ENCODE measurements at regions not wholly inside any gene's neighbourhood (a gene's known extent, or its start where the extent isn't known, plus 50 kb on each side); places are given as distances from the start of the nearest gene placed in this dataset.

DNA sequence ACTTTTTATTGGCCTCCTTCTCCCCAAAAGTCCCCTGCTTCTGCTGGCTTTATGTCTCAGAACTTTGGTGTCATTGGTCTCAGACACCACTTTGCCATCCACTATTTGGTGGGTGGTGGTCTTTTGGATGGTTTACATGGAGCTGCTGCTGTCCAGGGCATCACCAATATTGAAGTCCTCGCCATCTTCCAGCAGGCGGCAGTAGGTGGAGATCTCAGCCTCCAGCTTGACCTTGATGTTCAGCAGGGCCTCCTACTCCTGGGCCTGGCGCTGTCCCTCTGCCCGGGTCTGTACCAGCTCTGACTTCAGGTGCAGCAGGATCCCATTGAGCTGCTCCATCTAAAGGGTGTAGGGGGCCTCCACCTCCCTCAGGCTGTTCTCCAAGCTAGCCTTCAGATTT lies 148.4 kb upstream of the FOXA2 start (continued):
- TF ChIP-seq, protein P1, sequence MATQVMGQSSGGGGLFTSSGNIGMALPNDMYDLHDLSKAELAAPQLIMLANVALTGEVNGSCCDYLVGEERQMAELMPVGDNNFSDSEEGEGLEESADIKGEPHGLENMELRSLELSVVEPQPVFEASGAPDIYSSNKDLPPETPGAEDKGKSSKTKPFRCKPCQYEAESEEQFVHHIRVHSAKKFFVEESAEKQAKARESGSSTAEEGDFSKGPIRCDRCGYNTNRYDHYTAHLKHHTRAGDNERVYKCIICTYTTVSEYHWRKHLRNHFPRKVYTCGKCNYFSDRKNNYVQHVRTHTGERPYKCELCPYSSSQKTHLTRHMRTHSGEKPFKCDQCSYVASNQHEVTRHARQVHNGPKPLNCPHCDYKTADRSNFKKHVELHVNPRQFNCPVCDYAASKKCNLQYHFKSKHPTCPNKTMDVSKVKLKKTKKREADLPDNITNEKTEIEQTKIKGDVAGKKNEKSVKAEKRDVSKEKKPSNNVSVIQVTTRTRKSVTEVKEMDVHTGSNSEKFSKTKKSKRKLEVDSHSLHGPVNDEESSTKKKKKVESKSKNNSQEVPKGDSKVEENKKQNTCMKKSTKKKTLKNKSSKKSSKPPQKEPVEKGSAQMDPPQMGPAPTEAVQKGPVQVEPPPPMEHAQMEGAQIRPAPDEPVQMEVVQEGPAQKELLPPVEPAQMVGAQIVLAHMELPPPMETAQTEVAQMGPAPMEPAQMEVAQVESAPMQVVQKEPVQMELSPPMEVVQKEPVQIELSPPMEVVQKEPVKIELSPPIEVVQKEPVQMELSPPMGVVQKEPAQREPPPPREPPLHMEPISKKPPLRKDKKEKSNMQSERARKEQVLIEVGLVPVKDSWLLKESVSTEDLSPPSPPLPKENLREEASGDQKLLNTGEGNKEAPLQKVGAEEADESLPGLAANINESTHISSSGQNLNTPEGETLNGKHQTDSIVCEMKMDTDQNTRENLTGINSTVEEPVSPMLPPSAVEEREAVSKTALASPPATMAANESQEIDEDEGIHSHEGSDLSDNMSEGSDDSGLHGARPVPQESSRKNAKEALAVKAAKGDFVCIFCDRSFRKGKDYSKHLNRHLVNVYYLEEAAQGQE (IDR thresholded peaks at IDR 0.05; ENCODE audit: borderline replicate concordance), result peak; percentile 21; the same call in 1 of the 2 replicates
- TF ChIP-seq, protein P1 (CRISPR knock-in tag; IDR thresholded peaks at IDR 0.05; ENCODE audit: low read depth), result no peak
- no peak for TF ChIP-seq IRF2 (CRISPR knock-in tag; IDR thresholded peaks at IDR 0.05)
- TF ChIP-seq ZNF143 (CRISPR knock-in tag; IDR thresholded peaks at IDR 0.05), result no peak
- TF ChIP-seq, protein P2, sequence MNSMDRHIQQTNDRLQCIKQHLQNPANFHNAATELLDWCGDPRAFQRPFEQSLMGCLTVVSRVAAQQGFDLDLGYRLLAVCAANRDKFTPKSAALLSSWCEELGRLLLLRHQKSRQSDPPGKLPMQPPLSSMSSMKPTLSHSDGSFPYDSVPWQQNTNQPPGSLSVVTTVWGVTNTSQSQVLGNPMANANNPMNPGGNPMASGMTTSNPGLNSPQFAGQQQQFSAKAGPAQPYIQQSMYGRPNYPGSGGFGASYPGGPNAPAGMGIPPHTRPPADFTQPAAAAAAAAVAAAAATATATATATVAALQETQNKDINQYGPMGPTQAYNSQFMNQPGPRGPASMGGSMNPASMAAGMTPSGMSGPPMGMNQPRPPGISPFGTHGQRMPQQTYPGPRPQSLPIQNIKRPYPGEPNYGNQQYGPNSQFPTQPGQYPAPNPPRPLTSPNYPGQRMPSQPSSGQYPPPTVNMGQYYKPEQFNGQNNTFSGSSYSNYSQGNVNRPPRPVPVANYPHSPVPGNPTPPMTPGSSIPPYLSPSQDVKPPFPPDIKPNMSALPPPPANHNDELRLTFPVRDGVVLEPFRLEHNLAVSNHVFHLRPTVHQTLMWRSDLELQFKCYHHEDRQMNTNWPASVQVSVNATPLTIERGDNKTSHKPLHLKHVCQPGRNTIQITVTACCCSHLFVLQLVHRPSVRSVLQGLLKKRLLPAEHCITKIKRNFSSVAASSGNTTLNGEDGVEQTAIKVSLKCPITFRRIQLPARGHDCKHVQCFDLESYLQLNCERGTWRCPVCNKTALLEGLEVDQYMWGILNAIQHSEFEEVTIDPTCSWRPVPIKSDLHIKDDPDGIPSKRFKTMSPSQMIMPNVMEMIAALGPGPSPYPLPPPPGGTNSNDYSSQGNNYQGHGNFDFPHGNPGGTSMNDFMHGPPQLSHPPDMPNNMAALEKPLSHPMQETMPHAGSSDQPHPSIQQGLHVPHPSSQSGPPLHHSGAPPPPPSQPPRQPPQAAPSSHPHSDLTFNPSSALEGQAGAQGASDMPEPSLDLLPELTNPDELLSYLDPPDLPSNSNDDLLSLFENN (IDR thresholded peaks at IDR 0.05; ENCODE audit: low read depth in 2 of 2, low read length in 2 of 2), result no peak
- no peak for TF ChIP-seq MYBL2 (IDR thresholded peaks at IDR 0.05; ENCODE audit: low read depth)
- no peak for TF ChIP-seq MYBL2 (CRISPR knock-in tag; IDR thresholded peaks at IDR 0.05; ENCODE audit: borderline replicate concordance)
- TF ChIP-seq JUNB (CRISPR knock-in tag; conservative IDR thresholded peaks at IDR 0.05), result no peak
- no peak for TF ChIP-seq FOXA1 (IDR thresholded peaks at IDR 0.05; ENCODE audit: borderline replicate concordance)
- TF ChIP-seq KAT8 (IDR thresholded peaks at IDR 0.05; ENCODE audit: low read depth), result no peak
- TF ChIP-seq ZFP30 (CRISPR knock-in tag; IDR thresholded peaks at IDR 0.05; ENCODE audit: borderline replicate concordance), result no peak
- no peak for TF ChIP-seq CTBP1 (IDR thresholded peaks at IDR 0.05; ENCODE audit: borderline replicate concordance)
- TF ChIP-seq, protein P3, sequence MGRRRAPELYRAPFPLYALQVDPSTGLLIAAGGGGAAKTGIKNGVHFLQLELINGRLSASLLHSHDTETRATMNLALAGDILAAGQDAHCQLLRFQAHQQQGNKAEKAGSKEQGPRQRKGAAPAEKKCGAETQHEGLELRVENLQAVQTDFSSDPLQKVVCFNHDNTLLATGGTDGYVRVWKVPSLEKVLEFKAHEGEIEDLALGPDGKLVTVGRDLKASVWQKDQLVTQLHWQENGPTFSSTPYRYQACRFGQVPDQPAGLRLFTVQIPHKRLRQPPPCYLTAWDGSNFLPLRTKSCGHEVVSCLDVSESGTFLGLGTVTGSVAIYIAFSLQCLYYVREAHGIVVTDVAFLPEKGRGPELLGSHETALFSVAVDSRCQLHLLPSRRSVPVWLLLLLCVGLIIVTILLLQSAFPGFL (CRISPR knock-in tag; IDR thresholded peaks at IDR 0.05), result no peak
- TF ChIP-seq, protein P4, sequence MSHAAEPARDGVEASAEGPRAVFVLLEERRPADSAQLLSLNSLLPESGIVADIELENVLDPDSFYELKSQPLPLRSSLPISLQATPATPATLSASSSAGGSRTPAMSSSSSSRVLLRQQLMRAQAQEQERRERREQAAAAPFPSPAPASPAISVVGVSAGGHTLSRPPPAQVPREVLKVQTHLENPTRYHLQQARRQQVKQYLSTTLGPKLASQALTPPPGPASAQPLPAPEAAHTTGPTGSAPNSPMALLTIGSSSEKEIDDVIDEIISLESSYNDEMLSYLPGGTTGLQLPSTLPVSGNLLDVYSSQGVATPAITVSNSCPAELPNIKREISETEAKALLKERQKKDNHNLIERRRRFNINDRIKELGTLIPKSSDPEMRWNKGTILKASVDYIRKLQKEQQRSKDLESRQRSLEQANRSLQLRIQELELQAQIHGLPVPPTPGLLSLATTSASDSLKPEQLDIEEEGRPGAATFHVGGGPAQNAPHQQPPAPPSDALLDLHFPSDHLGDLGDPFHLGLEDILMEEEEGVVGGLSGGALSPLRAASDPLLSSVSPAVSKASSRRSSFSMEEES (CRISPR knock-in tag; IDR thresholded peaks at IDR 0.05), result no peak
- peak; percentile 24 to 47; a peak in 3 of 4 replicates for TF ChIP-seq RAD21 (CRISPR knock-in tag; conservative IDR thresholded peaks at IDR 0.05 in 1 of 2, IDR thresholded peaks at IDR 0.05 in 1 of 2)

All from K562 (cell line).